Lower lobe of right lung (tissue), 2 donors: ENCODE measurements at regions not wholly inside any gene's neighbourhood (a gene's known extent, or its start where the extent isn't known, plus 50 kb on each side); places are given as distances from the start of the nearest gene placed in this dataset.

Source experiments
- ATAC-seq, 2 donors: fragments of 200-7000 bp; cut with Tn5 transposase; one replicate each; pipeline ENCODE4 v1.9.1; 2020 to 2022; ENCODE audit warnings: mild to moderate bottlenecking in 2 of 2, moderate library complexity in 2 of 2
- DNase-seq: peaks from one replicate; pipeline ENCODE4 v3.0.0-alpha.2; 2020
- H3K27ac ChIP-seq: fragments of 200-600 bp; one replicate; pipeline ENCODE4 v1.8.0; 2022
- H3K27me3 ChIP-seq: fragments of 200-600 bp; one replicate; pipeline ENCODE4 v1.8.0; 2022; ENCODE audit warnings: low read depth
- H3K36me3 ChIP-seq: fragments of 200-600 bp; one replicate; pipeline ENCODE4 v1.8.0; 2022; ENCODE audit warnings: mild to moderate bottlenecking
- H3K4me1 ChIP-seq: fragments of 200-600 bp; one replicate; pipeline ENCODE4 v1.8.0; 2022
- H3K4me3 ChIP-seq: fragments of 200-600 bp; one replicate; pipeline ENCODE4 v1.8.0; 2022; ENCODE audit warnings: mild to moderate bottlenecking
- H3K9me3 ChIP-seq: fragments of 200-600 bp; one replicate; pipeline ENCODE4 v1.8.0; 2022
- intact Hi-C: fragments of 100-400 bp; cut with DNase I; formaldehyde crosslinking; loops from one replicate; pipeline ENCODE4 v1.11.0; 2022
- TF ChIP-seq, protein P1 (sequence below): fragments of 200-600 bp; IDR thresholded peaks from one replicate; pipeline ENCODE4 v1.8.0; 2022; ENCODE audit warnings: antibody characterized with exemption, mild to moderate bottlenecking
- donor health status: DM: no; HTN: yes; CAD: no; lungs with severe emphysema.

DNA sequence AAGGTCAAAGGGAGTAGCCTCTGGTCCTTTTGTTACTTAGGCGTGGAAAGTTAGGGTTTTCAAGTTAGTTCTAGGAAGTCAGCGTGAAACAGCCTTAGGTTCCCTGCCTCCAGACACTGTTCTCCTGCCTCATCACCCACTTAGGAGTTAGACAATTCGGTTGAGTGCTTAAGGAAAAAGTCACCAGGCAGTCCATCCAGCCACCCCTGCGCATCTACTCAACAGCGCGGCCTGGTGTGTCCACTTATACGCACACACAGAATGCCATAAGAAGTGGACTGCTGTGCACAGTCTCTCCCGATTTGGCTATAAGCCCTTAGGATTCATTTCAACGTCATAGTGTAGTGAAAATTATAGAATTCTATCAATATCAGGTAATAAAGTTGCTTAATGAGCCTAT is 470.8 kb upstream of the TNP1 start:
- intact Hi-C loops, result no loop called here
- no peak for ATAC-seq
- DNase-seq, result no peak
- Histone ChIP-seq H3K4me1 (peaks cover 11% of the 10 kb centered on the region), H3K9me3 (no peaks in the 10 kb centered on the region), H3K36me3 (no peaks in the 10 kb centered on the region), H3K27me3 (no peaks in the 10 kb centered on the region), H3K4me3 (no peak overlapping the region), H3K27ac (no peak overlapping the region)
- TF ChIP-seq, protein P1, sequence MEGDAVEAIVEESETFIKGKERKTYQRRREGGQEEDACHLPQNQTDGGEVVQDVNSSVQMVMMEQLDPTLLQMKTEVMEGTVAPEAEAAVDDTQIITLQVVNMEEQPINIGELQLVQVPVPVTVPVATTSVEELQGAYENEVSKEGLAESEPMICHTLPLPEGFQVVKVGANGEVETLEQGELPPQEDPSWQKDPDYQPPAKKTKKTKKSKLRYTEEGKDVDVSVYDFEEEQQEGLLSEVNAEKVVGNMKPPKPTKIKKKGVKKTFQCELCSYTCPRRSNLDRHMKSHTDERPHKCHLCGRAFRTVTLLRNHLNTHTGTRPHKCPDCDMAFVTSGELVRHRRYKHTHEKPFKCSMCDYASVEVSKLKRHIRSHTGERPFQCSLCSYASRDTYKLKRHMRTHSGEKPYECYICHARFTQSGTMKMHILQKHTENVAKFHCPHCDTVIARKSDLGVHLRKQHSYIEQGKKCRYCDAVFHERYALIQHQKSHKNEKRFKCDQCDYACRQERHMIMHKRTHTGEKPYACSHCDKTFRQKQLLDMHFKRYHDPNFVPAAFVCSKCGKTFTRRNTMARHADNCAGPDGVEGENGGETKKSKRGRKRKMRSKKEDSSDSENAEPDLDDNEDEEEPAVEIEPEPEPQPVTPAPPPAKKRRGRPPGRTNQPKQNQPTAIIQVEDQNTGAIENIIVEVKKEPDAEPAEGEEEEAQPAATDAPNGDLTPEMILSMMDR, result no peak

DNA sequence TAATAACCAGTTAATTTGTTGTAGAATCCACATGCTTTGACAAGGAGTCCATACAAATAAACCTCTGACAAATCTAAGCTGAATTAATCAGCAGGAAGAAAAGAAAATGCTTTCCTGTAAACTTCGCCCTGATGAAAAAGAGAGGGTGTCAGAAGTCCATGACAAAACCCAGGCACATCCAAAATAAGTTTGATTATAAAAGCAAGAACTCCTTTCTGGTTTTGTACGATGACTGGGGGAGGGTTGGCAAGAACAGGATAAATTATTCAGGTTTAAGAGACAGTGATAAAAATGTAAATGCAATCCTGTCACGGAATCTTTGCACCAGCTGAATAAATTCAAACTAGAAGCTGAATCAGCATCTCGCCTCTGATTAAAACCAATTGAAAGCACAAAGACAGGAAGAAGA is 469.2 kb upstream of the TNP1 start:
- no peak for ATAC-seq
- no peaks in the 10 kb centered on the region for H3K9me3 ChIP-seq
- H3K27me3 ChIP-seq, result no peaks in the 10 kb centered on the region
- no peak for DNase-seq
- intact Hi-C loops, result no loop called here
- TF ChIP-seq, protein P1, result no peak
- H3K27ac ChIP-seq, result no peak overlapping the region
- H3K4me3 ChIP-seq, result no peak overlapping the region
- H3K36me3 ChIP-seq, result no peaks in the 10 kb centered on the region
- H3K4me1 ChIP-seq, result peaks cover 11% of the 10 kb centered on the region

DNA sequence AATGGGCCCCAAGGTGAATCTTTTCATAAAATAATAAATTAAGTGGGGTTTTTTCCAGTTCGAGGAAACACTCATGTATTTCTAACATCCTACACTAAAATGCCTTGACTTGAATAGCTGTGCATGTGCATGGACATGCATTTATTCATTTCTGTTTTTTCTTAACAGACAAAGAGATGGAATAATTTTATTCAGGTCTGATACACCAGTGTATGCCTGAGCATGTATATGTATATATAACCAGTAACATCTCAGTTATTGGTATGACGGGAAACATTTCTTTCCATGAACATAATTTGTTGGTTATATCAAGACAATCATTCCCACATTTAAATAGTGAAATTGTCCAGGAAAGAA is 468.7 kb upstream of the TNP1 start:
- DNase-seq (no peak), ATAC-seq (no peak)
- intact Hi-C loops, result no loop called here
- TF ChIP-seq, protein P1, result no peak
- no peaks in the 10 kb centered on the region for H3K27me3 ChIP-seq
- H3K4me3 ChIP-seq, result no peak overlapping the region
- H3K36me3 ChIP-seq, result no peaks in the 10 kb centered on the region
- no peaks in the 10 kb centered on the region for H3K9me3 ChIP-seq
- peaks cover 8% of the 10 kb centered on the region for H3K4me1 ChIP-seq
- H3K27ac ChIP-seq, result no peak overlapping the region

DNA sequence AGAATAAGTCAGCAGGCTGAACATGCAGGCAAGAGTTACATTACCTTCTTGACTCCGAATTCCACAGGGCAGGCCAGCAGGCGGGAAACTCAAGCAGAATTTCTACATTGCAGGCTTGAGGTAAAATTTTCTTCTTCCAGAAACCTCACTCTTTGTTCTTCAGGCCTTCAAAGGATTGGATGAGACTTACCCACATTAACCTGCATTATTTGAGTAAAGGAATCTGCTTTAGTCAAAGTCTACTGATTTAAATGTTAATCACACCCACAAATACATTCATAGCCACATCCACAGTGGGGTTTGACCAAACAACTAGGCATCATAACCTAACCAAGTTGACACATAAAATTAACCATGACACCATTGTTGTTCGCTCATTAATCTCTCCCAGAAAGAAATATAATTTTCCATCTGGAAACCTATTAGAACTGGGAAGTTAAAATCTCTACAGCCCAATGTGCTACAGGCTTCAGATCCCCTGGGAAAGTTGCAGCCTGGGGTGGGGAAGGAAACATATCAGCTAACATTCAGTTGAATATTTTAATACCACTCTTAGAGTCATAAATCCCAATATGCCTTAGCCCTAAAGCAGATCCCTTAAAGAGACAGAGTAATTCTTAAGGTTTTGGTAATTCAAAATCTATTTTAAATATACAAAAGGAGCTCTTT is 468.2 kb upstream of the TNP1 start:
- Histone ChIP-seq H3K4me1 (peaks cover 5% of the 10 kb centered on the region), H3K27me3 (no peaks in the 10 kb centered on the region), H3K36me3 (no peaks in the 10 kb centered on the region), H3K27ac (no peak overlapping the region), H3K4me3 (no peak overlapping the region), H3K9me3 (no peaks in the 10 kb centered on the region)
- TF ChIP-seq, protein P1, result no peak
- intact Hi-C loops, result no loop called here
- no peak for DNase-seq
- ATAC-seq, result no peak

DNA sequence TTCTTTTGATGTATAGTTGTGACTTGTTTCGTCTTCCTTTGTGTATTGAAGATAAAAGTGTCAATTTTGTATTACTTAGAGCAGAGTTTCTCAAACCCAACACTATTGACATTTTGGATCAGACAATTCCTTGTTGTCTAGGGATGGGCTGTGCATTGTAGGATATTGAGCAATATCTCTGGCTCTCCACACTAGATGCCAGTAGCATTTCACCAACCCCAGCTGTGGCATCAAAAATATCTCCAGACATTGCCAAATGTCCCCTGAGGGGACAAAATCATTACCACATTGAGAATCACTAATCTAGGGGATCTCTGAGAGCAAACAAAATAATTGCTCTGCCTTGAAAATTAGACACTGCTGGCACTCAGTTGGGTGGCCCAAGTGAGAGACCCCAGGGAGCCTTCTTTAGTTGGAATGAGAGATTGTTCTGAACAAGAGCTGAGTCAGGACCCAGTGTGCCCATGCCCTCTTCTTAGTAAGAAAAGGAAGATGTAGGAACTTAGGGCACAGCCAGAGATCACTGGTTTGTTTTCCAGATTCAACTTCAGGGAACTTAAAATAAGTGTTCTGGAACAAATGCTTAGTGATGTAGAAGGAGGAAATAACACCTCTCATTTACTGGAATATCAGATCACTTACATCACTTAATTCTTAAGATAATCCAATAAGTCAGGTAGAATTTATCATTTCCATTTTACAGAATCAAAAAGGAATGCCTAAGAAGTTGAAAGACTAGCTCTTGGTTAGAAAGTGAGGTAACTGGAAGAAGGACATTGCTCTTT is 466.6 kb upstream of the TNP1 start:
- ATAC-seq (no peak), DNase-seq (no peak)
- Histone ChIP-seq H3K27me3 (no peaks in the 10 kb centered on the region), H3K9me3 (no peaks in the 10 kb centered on the region), H3K4me1 (peaks cover 2% of the 10 kb centered on the region), H3K4me3 (no peak overlapping the region), H3K36me3 (no peaks in the 10 kb centered on the region), H3K27ac (no peak overlapping the region)
- TF ChIP-seq, protein P1, result no peak
- intact Hi-C loops, result no loop called here
